Stimulated activated CD4-positive, alpha-beta T cell treated with anti-CD3 and anti-CD28 coated beads, Interleukin-15, amount 100 ng/mL, for 48 hours (primary cell): ENCODE measurements at regions not wholly inside any gene's neighbourhood (a gene's known extent, or its start where the extent isn't known, plus 50 kb on each side); places are given as distances from the start of the nearest gene placed in this dataset.

Source experiments
- DNase-seq, 2 donors: peaks; one replicate each; pipeline ENCODE4 v3.0.0-alpha.2; 2020; ENCODE audit warnings: low read depth in 2 of 2

DNA sequence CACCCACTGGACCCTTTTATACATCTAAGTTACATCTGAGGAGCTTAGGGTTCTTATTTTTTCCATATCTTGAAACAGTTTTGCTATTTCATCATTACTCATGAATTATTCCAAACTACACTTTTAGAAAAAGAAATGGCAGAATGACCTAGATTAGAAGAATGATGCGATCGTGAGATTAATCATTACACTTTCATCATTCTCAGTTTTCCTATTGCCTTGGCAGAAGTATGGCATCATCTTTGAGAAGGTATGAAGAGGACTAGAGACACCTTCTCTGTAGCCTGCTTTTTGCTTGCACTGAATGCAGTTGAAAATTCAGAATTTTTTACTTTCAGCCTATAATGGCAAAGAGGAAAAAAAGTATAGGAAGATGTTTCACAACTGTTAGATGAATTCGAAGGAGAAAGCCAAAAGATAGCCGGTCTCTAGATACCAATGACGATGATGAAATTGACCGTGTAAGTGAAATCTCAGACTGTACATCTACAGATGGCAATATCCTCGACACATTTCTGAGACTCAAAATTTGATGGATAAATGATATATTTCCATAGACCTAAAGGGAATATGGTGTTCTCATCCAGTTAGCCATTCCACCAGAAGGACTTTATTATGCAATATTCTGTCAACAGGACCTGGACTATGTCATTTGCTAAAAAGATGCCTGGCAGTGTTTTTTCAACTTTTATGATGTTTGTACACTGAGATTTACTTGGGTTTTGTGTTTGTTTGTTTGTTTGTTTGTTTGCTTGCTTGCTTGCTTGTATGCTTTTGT lies 191.8 kb downstream of the TOMM20 start:
- no peak for DNase-seq

DNA sequence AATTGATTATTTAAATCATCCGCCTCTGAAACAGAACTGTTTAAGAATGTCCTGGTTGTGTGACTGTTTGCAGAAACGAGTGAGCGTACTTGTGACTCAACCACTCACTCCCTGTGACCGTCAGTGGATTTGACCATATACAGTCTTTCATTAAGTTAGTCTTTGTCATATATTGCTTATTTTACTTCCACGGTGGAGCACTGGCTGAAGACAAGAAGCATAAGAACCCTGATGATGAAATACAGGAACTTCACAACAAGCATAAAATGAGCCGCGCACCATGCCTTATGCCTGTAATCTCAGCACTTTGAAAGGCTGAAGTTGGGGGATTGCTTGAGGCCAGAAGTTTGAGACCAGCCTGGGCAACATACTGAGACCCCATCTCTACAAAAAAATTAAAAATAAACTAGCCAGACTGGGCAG lies 194.0 kb downstream of the TOMM20 start:
- no peak for DNase-seq

DNA sequence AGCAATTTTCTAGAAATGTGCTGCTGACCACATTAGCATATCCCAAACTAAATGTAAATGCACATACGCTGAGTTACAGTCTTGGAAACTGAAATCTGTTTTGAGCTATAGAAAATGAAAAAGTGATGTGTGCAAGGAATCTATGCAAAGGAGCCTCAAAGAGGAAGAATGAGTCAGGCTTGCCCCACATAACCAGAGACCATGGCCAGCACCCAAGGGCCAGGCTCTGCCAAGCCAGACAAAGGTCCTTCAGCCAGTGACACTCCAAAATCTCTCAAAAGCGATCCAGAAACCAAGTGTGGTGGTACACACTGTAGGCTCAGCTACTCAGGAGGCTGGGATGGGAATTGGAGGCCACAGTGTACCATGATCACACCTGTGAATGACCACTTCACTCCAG lies 195.2 kb downstream of the TOMM20 start:
- no peak for DNase-seq

DNA sequence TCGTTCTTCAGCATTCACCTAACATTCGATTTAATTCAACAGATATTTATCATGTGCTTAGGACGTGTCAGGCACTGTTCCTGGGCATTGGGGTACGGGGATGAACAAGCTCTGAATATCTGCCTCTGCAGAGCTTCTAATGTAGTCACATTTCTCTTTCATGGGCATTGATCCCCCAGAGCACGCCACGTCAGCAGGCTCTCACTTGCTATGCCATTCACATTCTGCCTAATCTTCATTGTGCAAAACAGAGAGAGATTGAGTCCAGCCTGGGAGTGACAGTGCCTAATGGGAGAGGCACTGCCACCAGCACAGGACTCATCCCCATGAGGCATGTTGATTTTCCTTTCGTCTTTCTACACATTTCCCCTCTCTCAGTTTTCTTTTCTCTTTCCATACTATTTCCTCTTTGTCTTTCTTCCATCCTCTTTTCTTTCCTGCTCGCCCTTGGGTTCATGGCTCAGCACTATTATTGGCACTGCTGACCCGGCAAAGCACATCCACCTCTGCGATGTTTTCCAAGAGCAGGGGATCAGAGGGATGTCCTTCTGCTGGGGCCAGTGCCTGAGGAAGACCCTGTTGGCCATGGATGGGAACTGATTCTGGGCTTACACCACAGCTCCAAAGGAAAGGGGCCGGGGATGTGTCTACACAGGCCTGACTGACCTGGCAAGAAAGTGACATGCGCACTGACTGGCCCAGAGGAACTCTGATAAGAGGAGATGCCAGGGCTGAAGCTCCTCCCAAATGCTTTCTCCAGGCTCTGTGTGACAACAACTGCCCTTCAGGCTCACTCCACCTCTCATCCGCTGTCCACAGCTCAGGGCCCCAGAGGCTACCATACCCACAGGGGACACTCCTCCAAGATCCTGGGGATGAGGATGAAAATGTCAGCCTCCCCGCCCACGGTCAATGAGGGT lies 195.9 kb downstream of the TOMM20 start:
- DNase-seq = no peak

DNA sequence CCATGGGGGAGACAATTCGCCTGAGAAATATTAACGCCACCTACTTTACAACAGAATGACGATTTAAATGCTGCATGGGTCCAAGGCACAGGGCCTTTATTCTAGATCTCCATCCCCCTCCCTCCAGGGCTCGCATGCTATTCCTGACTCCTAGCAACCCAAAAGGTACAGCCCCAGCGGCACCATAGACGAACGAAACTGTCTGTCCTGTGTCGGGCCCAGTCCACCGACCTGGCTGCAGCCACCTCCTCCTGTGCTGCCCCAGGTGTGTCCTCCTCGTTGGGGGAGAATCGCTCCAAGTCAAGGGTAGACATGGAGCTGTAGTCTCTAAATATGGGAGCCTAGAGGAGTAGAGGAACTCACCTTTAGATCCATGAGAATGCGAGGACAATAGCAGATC lies 196.5 kb downstream of the TOMM20 start:
- no peak for DNase-seq

DNA sequence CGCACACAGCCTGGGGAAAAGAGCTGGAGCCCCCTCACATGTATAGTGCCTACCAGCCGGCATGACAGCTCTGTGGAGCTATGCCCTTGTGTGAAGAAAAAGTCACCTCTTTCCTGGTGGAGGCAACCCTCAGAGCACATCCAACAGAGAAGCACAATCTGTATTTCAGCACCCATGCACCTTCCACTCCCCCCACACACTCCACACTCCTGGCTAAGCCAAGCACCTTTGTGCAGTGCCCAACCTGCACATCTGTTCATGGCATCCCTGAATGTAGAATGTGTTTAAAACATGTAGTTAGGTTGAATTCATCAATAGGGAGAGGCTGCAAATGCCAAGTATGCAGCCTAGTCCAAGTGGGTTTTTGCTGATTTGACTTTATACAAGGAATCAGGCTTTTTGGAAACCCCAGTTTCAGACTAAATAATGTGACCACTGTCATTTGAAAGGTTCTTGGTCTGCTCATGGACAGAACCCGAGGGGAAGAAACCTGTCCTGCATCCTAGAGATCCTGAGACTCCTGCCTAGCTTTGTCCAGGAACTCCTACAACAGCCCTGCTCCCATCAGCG lies 197.1 kb downstream of the TOMM20 start:
- DNase-seq = no peak

DNA sequence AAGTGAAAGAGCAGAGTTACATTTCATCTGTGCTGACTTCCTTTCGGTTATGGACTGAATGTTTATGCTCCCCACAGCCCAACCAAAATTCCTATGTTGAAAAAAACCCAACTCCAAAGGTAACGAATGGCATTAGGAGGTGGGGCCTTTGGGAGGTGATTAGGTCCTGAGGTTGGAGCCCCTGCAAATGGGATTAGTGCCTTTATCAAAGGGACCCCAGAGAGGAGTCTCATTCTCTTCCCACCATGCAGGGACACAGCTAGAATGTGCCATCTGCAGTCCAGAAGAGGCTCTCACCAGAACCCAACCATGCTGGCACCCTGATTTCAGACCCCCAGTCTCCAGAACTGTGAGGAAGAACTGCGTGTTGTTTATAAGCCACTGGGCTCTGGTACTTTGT lies 199.3 kb downstream of the TOMM20 start:
- no peak for DNase-seq

DNA sequence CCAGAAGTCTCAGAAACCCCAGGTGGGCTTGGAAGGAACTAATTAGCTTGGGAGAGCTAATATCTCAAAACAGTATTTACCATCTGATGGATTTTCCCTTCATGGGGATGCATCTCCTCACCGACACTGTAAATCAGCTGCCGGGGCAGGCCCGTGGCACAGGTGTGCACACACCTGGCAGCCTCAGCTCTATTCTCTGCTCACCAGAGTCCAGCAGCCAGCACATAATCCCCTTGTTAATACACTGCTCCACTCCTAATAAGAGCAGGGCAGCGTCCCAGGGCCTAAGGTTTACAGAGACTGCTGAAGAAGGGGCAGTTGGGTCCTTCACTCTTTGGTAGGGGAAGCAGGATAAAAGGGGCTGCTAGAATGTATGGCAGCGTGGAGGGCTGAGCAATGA lies 200.0 kb downstream of the TOMM20 start:
- no peak for DNase-seq

DNA sequence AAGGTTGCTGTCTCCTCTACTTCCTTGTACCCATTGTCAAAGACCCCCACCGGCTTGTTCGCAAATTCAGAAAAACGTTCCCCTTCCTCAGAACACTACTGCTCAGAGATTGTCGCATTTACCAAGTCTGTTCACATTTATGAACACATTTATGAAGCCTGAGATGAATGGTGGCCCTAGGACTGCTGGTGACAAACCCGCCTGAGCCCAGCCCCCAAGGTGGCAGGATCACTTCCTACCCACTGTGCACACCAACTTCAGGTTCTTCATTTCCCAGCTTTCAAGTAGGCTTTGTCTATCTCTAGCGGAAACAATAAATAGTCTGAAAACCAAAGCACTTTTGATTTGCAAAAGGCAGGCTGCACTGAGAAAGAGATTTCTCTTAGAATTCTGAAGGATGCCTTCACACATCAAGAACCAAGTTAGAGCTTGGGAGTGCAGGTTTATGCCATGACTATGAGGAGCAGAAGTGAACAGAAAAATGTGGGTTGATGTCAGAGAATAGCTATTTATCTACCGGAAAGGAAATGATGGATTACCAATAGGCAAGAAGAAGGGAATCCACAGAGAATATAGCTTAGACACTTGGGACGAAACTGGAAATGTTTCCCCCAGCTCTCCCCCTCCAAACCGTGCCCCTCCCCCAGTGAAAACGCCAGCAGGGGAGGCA lies 200.5 kb downstream of the TOMM20 start:
- DNase-seq = no peak

DNA sequence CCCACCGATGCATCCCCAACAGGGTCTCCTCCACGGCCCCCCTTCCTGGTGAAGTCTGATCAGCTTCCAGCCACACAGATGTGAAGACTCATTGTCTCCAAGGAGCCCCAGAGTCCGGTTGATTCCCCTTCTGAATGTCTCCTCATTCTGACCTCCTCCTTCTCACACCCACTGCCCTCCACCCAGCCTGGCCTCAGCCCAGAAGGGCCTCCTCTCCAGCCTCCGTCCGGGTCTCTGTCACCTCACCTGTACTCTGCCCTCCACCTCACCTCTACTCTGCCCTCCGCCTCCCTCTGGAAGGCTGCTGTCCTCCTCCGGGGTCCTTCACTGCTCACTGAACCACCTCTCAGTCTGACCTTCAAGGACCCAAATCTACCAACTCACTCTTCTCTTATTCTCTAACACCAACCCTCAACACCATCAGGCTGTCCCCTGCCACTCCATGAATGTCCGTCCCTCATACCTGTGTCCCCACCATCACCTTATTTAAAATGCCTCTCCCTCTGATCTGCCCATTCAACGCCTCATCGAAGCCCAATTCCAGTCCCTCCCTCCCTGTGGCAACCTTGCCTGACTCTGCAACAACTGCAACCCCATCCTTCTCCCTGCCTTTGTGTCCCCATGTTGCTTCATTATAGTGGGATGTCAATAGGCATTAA lies 201.2 kb downstream of the TOMM20 start:
- DNase-seq = no peak

DNA sequence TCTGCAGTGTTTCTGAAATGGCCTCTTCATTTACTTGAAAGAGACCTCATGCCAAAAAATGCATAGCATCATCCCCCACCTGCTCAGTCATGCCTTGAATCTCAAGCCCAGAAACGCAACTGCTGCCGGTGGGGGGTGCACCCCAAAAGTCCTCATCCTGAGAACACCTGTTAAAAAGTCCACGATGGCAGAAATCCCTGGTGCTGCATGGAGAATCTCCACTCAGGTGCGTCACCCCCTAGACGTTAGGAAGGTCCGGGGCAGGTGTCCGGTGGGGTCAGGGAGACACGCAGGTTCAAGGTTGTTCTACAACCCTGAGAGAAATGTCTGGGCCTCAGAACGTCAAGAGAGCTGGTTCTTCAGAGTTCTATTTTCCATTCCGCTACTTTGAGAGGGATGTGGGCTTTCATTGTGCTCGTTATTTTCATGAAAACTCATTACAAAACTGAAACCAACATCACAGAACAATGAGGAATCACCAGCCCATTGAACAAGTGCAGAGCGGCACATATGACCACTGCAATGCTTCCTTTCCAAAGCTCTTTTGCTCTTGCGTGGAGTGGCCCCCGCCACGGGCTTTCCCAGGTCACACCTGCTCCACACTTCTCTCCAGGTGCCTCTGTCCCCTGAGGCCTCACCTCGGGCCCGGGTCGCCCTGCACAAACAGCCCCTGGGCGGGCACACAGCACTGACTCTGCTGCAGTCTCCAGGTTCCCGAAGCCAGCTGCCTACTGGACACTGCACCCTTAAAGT lies 201.9 kb downstream of the TOMM20 start:
- DNase-seq = peak; percentile 30 to 35

DNA sequence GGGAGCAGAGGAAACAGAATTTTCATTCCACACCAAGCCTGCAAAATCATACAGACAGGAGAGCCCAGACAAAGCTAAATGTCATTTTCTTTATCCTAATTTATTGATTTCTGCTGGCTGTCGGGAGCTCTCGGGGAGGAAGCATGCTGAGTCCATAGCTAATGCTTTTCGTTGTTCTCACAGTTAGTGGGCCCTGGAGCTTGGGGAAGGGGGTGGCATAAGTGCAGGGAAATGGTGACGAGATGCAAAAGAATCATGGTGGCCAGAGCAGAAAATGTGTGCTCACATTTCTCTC lies 202.4 kb downstream of the TOMM20 start:
- DNase-seq = no peak

DNA sequence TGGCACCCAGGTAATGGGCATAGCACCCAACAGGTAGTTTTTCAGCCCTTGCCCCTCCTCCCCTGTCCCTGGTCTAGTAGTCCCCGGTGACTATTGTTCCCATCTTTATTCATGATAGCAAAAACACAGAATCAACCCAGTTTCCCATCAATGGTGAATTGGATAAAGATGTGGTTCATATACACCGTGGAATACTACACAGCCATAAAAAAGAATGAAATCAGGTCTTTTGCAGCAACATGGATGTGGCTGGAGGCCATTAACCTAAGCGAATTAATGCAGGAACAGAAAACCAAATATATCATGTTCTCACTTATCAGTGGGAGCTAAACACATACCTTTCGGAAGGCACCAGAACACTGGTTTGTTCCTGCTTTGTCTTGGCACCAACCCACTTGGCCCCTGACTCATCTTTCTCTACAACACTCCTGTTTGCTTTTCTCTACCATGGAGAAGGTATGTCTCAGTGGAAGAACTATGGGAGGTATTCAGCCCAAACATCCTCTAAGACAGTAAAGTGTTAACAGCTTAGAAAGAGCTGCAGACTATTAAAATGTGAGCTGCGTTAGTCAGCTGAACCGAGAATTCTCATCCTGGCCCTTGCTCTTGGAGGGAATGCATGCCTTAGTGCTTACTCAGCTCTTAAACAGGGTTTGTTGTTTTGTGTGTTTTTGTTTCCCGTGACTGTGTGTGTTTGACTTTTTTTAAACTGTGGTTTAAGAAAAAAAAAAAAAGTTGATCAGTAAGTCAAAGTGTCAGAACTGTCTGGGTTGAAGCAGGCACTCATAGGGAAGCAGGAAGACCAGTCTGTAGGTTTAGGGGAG lies 203.0 kb downstream of the TOMM20 start:
- DNase-seq = no peak

DNA sequence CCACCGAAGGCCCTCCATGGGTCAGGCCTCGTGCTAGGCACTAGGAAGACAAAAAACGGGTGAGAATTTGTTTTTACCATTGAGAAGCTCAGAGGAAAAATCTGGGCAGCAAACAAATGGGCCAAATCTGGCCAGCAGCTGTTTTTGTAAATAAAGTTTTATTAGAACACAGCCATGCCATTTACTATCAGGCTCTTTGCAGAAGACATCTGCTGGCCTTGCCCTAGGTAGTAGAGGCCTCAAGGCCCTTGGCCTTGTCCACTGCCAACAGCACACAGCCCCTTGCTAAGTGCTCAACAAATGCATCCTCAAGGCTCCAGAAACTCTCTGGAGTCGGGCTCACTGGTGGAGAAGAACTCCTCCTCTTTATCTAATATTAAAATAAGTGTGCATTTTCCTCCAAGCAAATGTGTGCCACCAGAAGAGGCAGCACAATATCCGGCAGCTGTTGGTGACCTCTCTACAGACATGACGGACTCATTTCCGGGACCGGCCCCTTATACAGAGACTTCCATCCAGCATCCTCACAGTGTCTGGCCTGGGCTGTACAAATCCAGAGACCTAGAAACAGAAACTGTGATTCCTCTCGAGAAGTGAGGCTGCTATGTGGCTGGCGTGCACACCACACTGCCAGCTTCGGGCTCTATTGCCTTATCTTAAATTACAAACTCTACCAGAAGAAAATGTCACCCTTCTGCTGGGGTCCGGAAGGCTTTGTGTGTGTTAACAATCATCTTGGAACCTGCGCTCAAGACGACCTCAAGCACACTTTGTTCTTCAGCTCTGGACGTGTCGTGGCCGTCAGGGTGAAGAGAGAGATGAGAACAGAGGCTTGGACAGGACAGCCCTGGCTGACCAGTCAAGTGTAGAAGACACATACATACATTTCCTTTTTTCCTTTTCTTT lies 203.9 kb downstream of the TOMM20 start:
- no peak for DNase-seq

DNA sequence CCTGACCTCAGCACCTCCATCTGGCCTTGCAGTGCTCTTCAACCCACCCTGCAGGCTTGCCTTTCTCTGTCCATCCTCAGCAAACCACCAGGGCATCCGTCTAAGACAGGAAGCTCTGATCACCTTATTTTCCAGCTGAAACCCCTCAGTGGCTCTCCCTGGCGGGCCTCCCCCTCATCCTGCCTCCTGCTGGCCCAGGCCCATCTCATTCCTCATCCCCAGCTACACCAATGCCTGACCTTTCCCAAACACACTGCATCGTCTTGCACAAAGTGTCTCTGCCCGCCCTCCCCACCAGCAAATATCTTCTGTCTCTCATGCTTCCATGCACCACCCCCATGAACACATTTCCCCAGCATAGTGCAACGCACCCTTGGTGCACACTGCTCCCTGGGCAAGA lies 205.0 kb downstream of the TOMM20 start:
- DNase-seq = no peak

DNA sequence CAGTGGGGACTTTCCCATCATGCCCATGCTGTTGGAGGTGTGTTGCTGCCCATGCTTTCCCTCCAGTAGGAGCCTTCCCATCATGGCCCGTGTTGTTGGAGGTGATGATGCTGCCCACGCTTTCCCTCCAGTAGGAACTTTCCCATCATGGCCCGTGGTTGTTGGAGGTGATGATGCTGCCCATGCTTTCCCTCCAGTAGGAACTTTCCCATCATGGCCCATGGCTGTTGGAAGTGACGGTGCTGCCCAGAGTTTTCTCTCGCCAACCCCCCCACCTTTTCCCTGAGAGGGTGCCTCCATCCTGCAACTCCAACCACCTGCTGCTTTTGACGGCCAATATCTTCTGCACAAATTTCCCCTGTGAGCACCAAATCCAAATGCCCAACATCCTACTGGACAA lies 205.7 kb downstream of the TOMM20 start:
- DNase-seq = no peak

DNA sequence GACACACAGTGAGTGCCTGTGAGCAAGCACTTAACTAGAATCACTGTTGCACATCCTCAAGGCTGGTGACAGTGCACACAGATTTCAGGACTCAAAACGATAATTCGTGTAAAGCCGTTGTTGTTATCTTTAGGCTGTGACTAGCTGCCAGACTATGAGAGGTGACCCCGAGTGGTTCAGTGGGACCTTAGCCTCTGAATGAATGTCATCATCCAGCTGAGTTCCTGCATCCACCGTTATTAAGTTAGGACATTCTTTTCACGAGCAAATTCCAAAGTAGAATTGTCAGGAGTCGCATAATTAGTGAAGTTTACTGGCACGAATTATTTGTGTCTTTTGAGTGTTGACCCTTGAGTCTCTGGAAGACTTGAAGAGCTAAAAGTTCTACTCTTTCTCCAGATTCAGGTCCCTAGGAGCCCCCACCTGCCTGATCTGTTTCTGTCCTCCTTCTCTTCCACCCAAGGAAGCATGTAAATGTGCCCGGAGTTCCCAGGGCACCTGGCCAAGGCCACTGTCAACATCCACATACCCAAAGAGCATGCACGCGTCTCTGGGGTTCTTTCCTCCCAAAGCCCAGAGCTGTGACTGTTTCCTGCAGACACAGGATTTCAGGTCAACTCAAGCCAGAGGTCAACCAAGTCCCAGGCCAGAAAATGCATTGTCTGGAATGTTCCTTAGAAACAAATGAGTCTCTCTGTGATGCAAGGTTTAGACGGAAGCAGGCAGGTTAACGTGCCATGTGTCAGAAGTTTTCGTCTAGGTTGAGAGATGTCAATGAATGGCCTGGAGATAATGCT lies 207.2 kb downstream of the TOMM20 start:
- no peak for DNase-seq

DNA sequence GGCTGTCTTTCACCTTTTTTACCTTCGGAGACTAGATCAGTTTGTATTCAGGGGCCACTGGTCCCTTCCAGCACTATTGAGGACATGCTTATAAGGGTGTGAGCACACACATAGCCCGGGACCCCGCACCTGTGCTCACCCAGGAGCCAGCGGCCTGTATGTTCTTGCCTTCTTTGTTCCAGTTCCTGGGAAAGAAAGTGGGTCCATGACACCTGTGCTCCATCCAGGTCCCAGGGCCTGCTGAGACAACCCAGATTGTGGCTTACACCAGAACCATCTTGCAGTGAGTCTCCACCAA lies 207.8 kb downstream of the TOMM20 start:
- no peak for DNase-seq
